ENCODE measurements at regions not wholly inside any gene's neighbourhood (a gene's known extent, or its start where the extent isn't known, plus 50 kb on each side); places are given as distances from the start of the nearest gene placed in this dataset.

GRCh38 chr11:71103266-71103665, 149.1 kb downstream of the SHANK2 start:
- TF ChIP-seq EP300 (IDR thresholded peaks at IDR 0.05; ENCODE audit: low read depth) (no peak), CTCF (IDR thresholded peaks at IDR 0.05) (no peak), POLR2AphosphoS5 (IDR thresholded peaks at IDR 0.05) (no peak), POLR2A (IDR thresholded peaks at IDR 0.05) (no peak)

Data from transverse colon (tissue), 4 donors.